ENCODE measurements at regions not wholly inside any gene's neighbourhood (a gene's known extent, or its start where the extent isn't known, plus 50 kb on each side); places are given as distances from the start of the nearest gene placed in this dataset.

DNA sequence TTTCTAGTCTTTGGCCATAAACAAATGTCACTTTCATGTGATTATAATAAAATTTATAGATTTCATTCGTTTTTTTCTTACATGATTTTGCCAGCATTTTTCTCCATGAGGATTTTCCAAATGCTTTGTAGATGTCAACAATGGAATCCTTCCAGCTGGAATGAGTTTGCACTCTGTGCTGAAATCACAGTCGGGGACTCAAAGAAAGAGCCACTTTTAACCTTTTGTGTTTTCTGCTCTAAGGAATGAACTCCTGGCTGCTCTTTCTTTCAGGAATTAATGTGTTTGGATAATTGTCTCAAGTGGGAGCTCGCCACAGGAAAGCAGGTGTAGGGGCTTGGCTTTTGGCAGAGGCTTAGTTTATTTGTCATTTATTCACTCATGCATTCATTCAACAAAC lies 372.3 kb upstream of the SALL1 start:
- TF ChIP-seq, protein P1, sequence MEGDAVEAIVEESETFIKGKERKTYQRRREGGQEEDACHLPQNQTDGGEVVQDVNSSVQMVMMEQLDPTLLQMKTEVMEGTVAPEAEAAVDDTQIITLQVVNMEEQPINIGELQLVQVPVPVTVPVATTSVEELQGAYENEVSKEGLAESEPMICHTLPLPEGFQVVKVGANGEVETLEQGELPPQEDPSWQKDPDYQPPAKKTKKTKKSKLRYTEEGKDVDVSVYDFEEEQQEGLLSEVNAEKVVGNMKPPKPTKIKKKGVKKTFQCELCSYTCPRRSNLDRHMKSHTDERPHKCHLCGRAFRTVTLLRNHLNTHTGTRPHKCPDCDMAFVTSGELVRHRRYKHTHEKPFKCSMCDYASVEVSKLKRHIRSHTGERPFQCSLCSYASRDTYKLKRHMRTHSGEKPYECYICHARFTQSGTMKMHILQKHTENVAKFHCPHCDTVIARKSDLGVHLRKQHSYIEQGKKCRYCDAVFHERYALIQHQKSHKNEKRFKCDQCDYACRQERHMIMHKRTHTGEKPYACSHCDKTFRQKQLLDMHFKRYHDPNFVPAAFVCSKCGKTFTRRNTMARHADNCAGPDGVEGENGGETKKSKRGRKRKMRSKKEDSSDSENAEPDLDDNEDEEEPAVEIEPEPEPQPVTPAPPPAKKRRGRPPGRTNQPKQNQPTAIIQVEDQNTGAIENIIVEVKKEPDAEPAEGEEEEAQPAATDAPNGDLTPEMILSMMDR (conservative IDR thresholded peaks at IDR 0.05; ENCODE audit: low read depth in 2 of 2) = no peak
- TF ChIP-seq JUNB (IDR thresholded peaks at IDR 0.05; ENCODE audit: unreplicated experiment) = no peak
- no peak for TF ChIP-seq POLR2AphosphoS5 (IDR thresholded peaks at IDR 0.05; ENCODE audit: low read depth)
- no peak for TF ChIP-seq EZH2 (IDR thresholded peaks at IDR 0.05; ENCODE audit: low read depth, unreplicated experiment)
- no peak for TF ChIP-seq NANOG (IDR thresholded peaks at IDR 0.05; ENCODE audit: borderline replicate concordance)
- no peak for TF ChIP-seq REST (IDR thresholded peaks at IDR 0.05; ENCODE audit: unreplicated experiment)
- TF ChIP-seq CREB1 (CRISPR knock-in tag; IDR thresholded peaks at IDR 0.05; ENCODE audit: low read depth) = no peak
- no peak for TF ChIP-seq EZH2phosphoT487 (IDR thresholded peaks at IDR 0.05; ENCODE audit: unreplicated experiment)
- TF ChIP-seq ZNF331 (CRISPR knock-in tag; IDR thresholded peaks at IDR 0.05; ENCODE audit: low read depth) = no peak
- no peak for TF ChIP-seq ETS1 (IDR thresholded peaks at IDR 0.05)
- TF ChIP-seq, protein P2, sequence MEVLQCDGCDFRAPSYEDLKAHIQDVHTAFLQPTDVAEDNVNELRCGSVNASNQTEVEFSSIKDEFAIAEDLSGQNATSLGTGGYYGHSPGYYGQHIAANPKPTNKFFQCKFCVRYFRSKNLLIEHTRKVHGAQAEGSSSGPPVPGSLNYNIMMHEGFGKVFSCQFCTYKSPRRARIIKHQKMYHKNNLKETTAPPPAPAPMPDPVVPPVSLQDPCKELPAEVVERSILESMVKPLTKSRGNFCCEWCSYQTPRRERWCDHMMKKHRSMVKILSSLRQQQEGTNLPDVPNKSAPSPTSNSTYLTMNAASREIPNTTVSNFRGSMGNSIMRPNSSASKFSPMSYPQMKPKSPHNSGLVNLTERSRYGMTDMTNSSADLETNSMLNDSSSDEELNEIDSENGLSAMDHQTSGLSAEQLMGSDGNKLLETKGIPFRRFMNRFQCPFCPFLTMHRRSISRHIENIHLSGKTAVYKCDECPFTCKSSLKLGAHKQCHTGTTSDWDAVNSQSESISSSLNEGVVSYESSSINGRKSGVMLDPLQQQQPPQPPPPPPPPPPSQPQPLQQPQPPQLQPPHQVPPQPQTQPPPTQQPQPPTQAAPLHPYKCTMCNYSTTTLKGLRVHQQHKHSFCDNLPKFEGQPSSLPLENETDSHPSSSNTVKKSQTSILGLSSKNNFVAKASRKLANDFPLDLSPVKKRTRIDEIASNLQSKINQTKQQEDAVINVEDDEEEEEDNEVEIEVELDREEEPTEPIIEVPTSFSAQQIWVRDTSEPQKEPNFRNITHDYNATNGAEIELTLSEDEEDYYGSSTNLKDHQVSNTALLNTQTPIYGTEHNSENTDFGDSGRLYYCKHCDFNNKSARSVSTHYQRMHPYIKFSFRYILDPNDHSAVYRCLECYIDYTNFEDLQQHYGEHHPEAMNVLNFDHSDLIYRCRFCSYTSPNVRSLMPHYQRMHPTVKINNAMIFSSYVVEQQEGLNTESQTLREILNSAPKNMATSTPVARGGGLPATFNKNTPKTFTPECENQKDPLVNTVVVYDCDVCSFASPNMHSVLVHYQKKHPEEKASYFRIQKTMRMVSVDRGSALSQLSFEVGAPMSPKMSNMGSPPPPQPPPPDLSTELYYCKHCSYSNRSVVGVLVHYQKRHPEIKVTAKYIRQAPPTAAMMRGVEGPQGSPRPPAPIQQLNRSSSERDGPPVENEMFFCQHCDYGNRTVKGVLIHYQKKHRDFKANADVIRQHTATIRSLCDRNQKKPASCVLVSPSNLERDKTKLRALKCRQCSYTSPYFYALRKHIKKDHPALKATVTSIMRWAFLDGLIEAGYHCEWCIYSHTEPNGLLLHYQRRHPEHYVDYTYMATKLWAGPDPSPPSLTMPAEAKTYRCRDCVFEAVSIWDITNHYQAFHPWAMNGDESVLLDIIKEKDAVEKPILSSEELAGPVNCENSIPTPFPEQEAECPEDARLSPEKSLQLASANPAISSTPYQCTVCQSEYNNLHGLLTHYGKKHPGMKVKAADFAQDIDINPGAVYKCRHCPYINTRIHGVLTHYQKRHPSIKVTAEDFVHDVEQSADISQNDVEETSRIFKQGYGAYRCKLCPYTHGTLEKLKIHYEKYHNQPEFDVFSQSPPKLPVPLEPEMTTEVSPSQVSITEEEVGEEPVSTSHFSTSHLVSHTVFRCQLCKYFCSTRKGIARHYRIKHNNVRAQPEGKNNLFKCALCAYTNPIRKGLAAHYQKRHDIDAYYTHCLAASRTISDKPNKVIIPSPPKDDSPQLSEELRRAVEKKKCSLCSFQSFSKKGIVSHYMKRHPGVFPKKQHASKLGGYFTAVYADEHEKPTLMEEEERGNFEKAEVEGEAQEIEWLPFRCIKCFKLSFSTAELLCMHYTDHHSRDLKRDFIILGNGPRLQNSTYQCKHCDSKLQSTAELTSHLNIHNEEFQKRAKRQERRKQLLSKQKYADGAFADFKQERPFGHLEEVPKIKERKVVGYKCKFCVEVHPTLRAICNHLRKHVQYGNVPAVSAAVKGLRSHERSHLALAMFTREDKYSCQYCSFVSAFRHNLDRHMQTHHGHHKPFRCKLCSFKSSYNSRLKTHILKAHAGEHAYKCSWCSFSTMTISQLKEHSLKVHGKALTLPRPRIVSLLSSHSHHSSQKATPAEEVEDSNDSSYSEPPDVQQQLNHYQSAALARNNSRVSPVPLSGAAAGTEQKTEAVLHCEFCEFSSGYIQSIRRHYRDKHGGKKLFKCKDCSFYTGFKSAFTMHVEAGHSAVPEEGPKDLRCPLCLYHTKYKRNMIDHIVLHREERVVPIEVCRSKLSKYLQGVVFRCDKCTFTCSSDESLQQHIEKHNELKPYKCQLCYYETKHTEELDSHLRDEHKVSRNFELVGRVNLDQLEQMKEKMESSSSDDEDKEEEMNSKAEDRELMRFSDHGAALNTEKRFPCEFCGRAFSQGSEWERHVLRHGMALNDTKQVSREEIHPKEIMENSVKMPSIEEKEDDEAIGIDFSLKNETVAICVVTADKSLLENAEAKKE (CRISPR knock-in tag; IDR thresholded peaks at IDR 0.05) = no peak
